ENCODE measurements at regions not wholly inside any gene's neighbourhood (a gene's known extent, or its start where the extent isn't known, plus 50 kb on each side); places are given as distances from the start of the nearest gene placed in this dataset.

DNA sequence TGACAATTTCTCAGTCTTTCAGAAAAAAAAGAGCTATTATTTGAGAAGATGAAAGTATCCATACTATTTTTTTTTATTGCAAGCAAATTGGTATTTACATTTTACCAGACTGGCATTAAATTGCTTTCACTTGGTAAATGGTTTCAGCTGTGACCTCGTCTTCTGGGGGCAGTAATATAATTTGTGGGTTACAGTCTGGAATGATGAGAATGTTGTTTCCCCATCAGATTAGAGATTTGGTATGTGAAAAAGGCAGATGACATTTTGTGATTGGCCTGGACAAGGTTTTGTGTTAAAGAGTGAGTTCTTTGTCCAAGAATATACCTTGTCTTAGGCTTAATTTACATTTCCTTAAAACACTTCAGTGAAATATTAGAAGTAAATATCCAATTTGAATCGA lies 390.1 kb upstream of the ST6GAL2 start (continued):
- TF ChIP-seq, protein P1, sequence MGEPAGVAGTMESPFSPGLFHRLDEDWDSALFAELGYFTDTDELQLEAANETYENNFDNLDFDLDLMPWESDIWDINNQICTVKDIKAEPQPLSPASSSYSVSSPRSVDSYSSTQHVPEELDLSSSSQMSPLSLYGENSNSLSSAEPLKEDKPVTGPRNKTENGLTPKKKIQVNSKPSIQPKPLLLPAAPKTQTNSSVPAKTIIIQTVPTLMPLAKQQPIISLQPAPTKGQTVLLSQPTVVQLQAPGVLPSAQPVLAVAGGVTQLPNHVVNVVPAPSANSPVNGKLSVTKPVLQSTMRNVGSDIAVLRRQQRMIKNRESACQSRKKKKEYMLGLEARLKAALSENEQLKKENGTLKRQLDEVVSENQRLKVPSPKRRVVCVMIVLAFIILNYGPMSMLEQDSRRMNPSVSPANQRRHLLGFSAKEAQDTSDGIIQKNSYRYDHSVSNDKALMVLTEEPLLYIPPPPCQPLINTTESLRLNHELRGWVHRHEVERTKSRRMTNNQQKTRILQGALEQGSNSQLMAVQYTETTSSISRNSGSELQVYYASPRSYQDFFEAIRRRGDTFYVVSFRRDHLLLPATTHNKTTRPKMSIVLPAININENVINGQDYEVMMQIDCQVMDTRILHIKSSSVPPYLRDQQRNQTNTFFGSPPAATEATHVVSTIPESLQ (CRISPR knock-in tag; IDR thresholded peaks at IDR 0.05): no peak

DNA sequence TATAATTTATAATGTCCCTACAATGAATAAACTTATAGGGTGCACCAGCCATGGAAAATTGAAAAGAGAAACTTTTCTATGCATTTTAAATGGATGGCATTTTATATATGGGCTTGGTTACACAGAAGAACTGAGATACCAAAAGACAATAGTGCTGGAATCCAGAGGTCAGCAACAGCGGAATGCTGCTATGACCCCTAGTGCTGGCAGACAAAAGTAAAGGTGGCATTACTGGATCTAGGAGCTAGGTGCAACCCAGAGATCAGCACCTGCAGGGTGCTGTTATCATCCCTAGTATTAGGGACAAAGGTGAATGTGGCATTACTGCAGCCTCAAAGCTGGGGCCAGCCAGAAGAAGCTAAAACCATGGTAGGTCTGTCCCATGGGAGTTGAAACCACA lies 392.7 kb upstream of the ST6GAL2 start:
- H3K4me1 Mint-ChIP-seq: no peaks in the 10 kb centered on the region
- TF ChIP-seq CREB1 (CRISPR knock-in tag; IDR thresholded peaks at IDR 0.05) (no peak), NFE2L1 (CRISPR knock-in tag; IDR thresholded peaks at IDR 0.05) (no peak), ZNF263 (CRISPR knock-in tag; IDR thresholded peaks at IDR 0.05; ENCODE audit: low read depth) (no peak), TEAD4 (CRISPR knock-in tag; IDR thresholded peaks at IDR 0.05) (no peak), NR2C2 (CRISPR knock-in tag; IDR thresholded peaks at IDR 0.05) (no peak), GRHL2 (CRISPR knock-in tag; IDR thresholded peaks at IDR 0.05; ENCODE audit: insufficient replicate concordance, severe bottlenecking) (no peak)
- TF ChIP-seq, protein P2, sequence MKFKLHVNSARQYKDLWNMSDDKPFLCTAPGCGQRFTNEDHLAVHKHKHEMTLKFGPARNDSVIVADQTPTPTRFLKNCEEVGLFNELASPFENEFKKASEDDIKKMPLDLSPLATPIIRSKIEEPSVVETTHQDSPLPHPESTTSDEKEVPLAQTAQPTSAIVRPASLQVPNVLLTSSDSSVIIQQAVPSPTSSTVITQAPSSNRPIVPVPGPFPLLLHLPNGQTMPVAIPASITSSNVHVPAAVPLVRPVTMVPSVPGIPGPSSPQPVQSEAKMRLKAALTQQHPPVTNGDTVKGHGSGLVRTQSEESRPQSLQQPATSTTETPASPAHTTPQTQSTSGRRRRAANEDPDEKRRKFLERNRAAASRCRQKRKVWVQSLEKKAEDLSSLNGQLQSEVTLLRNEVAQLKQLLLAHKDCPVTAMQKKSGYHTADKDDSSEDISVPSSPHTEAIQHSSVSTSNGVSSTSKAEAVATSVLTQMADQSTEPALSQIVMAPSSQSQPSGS (CRISPR knock-in tag; IDR thresholded peaks at IDR 0.05; ENCODE audit: borderline replicate concordance, low read depth): no peak
- TF ChIP-seq, protein P3, sequence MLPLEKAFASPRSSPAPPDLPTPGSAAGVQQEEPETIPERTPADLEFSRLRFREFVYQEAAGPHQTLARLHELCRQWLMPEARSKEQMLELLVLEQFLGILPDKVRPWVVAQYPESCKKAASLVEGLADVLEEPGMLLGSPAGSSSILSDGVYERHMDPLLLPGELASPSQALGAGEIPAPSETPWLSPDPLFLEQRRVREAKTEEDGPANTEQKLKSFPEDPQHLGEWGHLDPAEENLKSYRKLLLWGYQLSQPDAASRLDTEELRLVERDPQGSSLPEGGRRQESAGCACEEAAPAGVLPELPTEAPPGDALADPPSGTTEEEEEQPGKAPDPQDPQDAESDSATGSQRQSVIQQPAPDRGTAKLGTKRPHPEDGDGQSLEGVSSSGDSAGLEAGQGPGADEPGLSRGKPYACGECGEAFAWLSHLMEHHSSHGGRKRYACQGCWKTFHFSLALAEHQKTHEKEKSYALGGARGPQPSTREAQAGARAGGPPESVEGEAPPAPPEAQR (CRISPR knock-in tag; IDR thresholded peaks at IDR 0.05): no peak
- TF ChIP-seq, protein P4, sequence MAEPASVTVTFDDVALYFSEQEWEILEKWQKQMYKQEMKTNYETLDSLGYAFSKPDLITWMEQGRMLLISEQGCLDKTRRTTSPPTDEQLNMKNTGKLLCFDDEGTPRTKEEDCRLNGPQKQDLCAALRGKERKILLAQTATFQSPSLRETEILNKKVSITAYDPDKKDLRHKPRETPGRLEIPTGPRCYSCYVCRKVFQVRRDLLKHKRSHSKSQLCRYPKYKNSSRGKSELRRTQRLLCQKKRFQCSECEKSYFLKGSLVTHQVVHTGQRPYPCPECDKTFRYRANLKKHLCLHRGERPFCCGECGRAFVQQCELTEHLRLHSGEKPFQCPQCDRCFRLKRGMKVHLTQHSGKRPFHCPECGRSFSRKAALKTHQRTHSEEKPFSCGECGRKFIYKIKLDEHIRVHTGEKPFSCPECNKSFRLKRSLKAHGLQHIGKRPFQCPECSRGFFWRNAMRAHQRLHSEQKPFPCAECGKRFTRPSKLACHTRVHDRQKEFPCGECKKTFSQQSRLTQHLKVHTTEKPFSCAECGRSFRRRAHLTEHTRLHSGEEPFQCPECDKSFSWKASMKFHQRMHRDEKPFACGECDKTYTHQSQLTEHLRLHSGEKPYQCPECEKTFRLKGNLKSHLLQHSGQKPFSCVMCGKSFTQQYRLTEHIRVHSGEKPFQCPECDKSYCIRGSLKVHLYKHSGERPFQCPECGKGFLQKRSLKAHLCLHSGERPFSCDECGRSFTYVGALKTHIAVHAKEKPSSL (CRISPR knock-in tag; conservative IDR thresholded peaks at IDR 0.05): no peak
- CTCF ChIA-PET: no interaction called here
- H3K4me3 Mint-ChIP-seq: no peak overlapping the region
- no peaks in the 10 kb centered on the region for H3K36me3 Mint-ChIP-seq
- ATAC-seq (peak; percentile 22; the same call in 1 of the 2 replicates), DNase-seq (ENCODE audit: low spot score) (no peak)
- POLR2A ChIA-PET: no interaction called here
- no peak overlapping the region for H3K27ac Mint-ChIP-seq
- no peaks in the 10 kb centered on the region for H3K27me3 Mint-ChIP-seq (ENCODE audit: low read depth)
- no peaks in the 10 kb centered on the region for H3K9me3 Mint-ChIP-seq

DNA sequence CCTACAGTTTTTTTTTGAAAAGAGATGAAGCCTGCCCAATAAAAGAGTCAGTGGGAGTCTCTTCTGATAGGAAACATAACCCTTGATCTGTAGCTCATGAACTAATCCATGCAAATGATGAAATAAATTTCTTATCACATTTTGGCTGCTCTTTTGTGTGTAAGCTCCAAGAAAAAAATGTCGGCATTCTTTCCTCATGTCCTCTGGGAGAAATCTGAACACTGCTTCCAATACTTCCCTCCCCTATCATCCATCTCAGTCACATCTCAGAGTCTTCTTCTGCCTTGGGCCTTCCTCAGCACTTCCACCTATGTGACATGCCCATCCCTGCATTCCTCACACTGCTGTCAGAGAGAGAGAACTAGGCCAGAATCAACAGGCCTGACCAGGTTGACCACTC lies 395.7 kb upstream of the ST6GAL2 start:
- DNase-seq (ENCODE audit: low spot score) (no peak), ATAC-seq (no peak)
- CTCF ChIA-PET: no interaction called here
- H3K4me1 Mint-ChIP-seq: no peaks in the 10 kb centered on the region
- H3K9me3 Mint-ChIP-seq: no peaks in the 10 kb centered on the region
- H3K27me3 Mint-ChIP-seq (ENCODE audit: low read depth): no peaks in the 10 kb centered on the region
- H3K27ac Mint-ChIP-seq: no peak overlapping the region
- POLR2A ChIA-PET: no interaction called here
- H3K36me3 Mint-ChIP-seq: no peaks in the 10 kb centered on the region
- no peak overlapping the region for H3K4me3 Mint-ChIP-seq
- TF ChIP-seq TCF7 (CRISPR knock-in tag; IDR thresholded peaks at IDR 0.05; ENCODE audit: low read depth) (no peak), GRHL2 (CRISPR knock-in tag; IDR thresholded peaks at IDR 0.05; ENCODE audit: insufficient replicate concordance, severe bottlenecking) (no peak), ZNF396 (CRISPR knock-in tag; IDR thresholded peaks at IDR 0.05; ENCODE audit: borderline replicate concordance) (no peak), GABPB1 (CRISPR knock-in tag; IDR thresholded peaks at IDR 0.05) (no peak), ZNF263 (CRISPR knock-in tag; IDR thresholded peaks at IDR 0.05; ENCODE audit: low read depth) (no peak), HMGA2 (CRISPR knock-in tag; IDR thresholded peaks at IDR 0.05) (no peak), ZNF232 (CRISPR knock-in tag; IDR thresholded peaks at IDR 0.05) (no peak)
- TF ChIP-seq, protein P5, sequence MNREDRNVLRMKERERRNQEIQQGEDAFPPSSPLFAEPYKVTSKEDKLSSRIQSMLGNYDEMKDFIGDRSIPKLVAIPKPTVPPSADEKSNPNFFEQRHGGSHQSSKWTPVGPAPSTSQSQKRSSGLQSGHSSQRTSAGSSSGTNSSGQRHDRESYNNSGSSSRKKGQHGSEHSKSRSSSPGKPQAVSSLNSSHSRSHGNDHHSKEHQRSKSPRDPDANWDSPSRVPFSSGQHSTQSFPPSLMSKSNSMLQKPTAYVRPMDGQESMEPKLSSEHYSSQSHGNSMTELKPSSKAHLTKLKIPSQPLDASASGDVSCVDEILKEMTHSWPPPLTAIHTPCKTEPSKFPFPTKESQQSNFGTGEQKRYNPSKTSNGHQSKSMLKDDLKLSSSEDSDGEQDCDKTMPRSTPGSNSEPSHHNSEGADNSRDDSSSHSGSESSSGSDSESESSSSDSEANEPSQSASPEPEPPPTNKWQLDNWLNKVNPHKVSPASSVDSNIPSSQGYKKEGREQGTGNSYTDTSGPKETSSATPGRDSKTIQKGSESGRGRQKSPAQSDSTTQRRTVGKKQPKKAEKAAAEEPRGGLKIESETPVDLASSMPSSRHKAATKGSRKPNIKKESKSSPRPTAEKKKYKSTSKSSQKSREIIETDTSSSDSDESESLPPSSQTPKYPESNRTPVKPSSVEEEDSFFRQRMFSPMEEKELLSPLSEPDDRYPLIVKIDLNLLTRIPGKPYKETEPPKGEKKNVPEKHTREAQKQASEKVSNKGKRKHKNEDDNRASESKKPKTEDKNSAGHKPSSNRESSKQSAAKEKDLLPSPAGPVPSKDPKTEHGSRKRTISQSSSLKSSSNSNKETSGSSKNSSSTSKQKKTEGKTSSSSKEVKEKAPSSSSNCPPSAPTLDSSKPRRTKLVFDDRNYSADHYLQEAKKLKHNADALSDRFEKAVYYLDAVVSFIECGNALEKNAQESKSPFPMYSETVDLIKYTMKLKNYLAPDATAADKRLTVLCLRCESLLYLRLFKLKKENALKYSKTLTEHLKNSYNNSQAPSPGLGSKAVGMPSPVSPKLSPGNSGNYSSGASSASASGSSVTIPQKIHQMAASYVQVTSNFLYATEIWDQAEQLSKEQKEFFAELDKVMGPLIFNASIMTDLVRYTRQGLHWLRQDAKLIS (CRISPR knock-in tag; IDR thresholded peaks at IDR 0.05; ENCODE audit: borderline replicate concordance): no peak
- TF ChIP-seq, protein P6, sequence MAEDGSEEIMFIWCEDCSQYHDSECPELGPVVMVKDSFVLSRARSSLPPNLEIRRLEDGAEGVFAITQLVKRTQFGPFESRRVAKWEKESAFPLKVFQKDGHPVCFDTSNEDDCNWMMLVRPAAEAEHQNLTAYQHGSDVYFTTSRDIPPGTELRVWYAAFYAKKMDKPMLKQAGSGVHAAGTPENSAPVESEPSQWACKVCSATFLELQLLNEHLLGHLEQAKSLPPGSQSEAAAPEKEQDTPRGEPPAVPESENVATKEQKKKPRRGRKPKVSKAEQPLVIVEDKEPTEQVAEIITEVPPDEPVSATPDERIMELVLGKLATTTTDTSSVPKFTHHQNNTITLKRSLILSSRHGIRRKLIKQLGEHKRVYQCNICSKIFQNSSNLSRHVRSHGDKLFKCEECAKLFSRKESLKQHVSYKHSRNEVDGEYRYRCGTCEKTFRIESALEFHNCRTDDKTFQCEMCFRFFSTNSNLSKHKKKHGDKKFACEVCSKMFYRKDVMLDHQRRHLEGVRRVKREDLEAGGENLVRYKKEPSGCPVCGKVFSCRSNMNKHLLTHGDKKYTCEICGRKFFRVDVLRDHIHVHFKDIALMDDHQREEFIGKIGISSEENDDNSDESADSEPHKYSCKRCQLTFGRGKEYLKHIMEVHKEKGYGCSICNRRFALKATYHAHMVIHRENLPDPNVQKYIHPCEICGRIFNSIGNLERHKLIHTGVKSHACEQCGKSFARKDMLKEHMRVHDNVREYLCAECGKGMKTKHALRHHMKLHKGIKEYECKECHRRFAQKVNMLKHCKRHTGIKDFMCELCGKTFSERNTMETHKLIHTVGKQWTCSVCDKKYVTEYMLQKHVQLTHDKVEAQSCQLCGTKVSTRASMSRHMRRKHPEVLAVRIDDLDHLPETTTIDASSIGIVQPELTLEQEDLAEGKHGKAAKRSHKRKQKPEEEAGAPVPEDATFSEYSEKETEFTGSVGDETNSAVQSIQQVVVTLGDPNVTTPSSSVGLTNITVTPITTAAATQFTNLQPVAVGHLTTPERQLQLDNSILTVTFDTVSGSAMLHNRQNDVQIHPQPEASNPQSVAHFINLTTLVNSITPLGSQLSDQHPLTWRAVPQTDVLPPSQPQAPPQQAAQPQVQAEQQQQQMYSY (CRISPR knock-in tag; IDR thresholded peaks at IDR 0.05): no peak
